ENCODE measurements at regions not wholly inside any gene's neighbourhood (a gene's known extent, or its start where the extent isn't known, plus 50 kb on each side); places are given as distances from the start of the nearest gene placed in this dataset.

DNA sequence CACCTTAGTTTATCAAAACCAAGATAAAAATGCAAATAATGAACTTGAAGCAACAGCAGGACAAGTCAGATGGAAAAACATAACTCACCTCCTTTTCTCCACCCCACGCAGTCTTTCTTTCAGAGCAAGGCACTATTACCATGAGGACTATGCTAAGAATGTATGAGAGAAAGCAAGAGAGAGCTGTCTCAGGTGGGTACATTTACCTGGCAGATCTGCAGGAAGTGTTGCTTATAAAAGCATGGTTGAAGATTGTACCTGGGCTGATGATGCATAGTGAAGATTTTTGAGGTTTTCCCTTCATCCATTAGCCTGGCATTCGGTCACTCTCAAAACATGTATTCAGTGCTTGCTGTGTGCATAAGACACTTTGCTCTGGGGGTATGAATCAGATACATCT, 68.8 kb upstream of the IFNG-AS1 start:
- no peak for DNase-seq
- in situ Hi-C loops (cut with MboI; ENCODE audit: low pct_unique_long_range_greater_than_20kb, low sequenced_read_pairs) = no loop called here

GRCh38 chr12:67921286-67921685, 68.0 kb upstream of the IFNG-AS1 start:
- in situ Hi-C loops (cut with MboI; ENCODE audit: low pct_unique_long_range_greater_than_20kb, low sequenced_read_pairs) = no loop called here
- no peak for DNase-seq

DNA sequence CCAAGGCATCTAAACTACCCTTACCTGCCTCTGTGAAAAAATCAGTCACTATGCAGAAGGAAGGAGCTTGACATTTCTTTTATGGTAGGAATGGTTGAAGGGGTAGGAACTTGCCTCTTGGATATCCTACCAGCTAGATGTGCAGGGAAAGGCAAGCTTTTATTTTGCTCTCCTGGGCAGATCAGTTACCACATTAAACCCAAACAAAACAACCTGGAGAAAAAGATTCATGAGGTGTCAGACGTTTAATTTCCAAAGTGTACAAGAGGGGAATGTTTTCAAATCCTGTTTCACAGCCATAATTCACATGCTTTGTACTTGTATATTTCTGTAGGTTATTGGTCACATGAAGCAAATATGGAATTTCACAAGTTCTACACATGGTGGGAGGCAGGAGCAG, 67.0 kb upstream of the IFNG-AS1 start:
- in situ Hi-C loops (cut with MboI; ENCODE audit: low pct_unique_long_range_greater_than_20kb, low sequenced_read_pairs) = no loop called here

GRCh38 chr12:67925077-67925476, 64.2 kb upstream of the IFNG-AS1 start:
- in situ Hi-C loops (cut with MboI; ENCODE audit: low pct_unique_long_range_greater_than_20kb, low sequenced_read_pairs) = no loop called here
- DNase-seq = no peak

More for the DNA sequence above, 67.0 kb upstream of the IFNG-AS1 start:
- DNase-seq = no peak

GRCh38 chr12:67925552-67925951, 63.7 kb upstream of the IFNG-AS1 start:
- DNase-seq = no peak
- in situ Hi-C loops (cut with MboI; ENCODE audit: low pct_unique_long_range_greater_than_20kb, low sequenced_read_pairs) = no loop called here

DNA sequence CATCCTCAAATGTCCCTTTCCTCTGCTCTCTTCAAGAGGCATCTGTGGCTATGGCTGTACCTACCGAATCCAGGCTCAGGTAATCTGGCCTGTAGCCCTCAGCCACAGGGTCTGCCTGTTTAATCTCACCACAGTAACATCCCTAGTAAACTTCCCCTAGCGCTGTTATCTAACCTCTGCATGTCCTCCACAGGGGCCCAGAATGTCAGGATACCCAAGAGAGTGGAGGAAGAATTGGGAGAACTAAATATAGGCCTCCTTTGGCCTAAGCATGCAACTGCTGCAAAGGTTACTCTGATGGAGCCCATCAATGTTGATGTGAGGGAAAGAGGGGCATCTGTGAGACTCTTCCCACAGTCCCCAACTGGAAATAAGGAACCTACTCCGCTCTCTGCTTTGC, 63.2 kb upstream of the IFNG-AS1 start:
- in situ Hi-C loops (cut with MboI; ENCODE audit: low pct_unique_long_range_greater_than_20kb, low sequenced_read_pairs) = no loop called here
- no peak for DNase-seq

DNA sequence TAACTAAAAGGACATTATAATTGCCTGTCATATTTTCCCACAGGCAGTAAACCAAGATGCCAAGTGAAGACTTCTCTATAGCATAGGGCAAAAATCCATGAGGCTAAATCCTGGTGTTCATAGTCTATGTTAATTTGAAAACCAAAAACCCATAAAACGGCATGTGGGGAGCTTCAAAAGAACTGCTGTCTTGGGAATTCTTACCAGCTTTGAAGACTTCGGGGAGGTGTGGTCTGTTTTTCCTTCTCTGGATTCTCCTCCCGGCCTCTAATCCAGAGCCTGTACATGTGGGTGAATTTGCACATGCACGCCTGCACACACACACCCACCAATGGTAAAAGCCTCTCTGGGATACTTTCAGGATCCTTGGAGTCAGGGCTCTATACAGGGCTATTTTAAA, 61.9 kb upstream of the IFNG-AS1 start:
- in situ Hi-C loops (cut with MboI; ENCODE audit: low pct_unique_long_range_greater_than_20kb, low sequenced_read_pairs) = no loop called here
- DNase-seq = no peak

DNA sequence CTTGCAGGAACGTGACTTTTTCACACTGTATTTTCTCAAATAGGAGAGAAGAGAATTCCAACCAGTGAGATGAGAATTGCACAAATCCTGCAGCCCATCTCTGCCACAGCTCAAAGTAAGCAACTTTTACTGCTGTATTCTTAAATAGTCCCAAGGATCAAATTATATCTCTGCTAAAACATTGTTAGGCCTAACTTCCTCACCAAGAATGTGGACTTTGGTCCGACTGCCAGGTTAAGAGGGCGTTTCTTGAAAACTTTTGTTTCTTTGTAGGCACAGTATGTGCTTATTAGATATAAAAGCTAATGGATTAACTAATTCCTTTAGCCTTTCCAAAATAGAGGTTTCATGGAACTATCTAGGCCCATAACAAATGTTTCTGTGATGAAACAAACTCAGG, 61.4 kb upstream of the IFNG-AS1 start:
- in situ Hi-C loops (cut with MboI; ENCODE audit: low pct_unique_long_range_greater_than_20kb, low sequenced_read_pairs) = no loop called here
- DNase-seq = no peak

DNA sequence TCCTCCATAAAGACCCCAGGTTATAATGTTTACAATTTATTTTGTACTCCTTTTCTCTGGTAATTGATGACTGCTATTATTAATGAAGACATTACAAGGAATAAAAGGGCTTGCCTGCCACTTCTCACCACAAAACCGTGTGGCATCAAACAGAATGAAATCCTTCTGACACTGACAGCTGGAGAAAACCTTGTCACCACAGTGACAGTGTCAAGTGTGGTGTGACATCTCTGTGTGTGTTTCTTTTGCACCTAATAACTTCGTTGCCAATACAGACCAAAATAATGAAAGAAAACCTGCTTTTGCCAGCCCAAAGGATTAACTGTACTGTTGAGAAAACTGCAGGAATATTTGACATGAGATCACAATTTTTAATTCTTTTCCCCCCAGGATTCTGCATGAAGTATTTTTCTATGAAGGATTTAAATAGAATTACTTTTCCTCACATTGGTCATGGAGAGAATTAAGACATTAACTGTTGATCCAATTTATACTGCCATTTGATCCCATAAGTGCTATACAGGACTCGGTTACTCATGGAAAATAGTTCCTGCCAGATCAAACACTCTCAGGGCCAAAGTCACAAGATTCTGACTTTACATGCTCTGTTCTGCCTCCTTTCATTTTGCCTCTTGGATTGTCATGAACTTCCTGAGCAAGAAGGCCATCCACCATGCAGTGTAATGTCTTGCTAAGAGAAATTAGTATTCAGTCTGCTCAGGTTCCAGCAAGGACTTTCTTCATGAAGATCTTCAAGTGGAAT, 60.4 kb upstream of the IFNG-AS1 start:
- DNase-seq = no peak
- in situ Hi-C loops (cut with MboI; ENCODE audit: low pct_unique_long_range_greater_than_20kb, low sequenced_read_pairs) = no loop called here

- no peak for DNase-seq
- in situ Hi-C loops (cut with MboI; ENCODE audit: low pct_unique_long_range_greater_than_20kb, low sequenced_read_pairs) = no loop called here
Measured at GRCh38 chr12:67929384-67929772, 59.9 kb upstream of the IFNG-AS1 start.

GRCh38 chr12:67937822-67938221, 51.4 kb upstream of the IFNG-AS1 start:
- in situ Hi-C loops (cut with MboI; ENCODE audit: low pct_unique_long_range_greater_than_20kb, low sequenced_read_pairs) = no loop called here
- DNase-seq = no peak

Data from KBM-7 (cell line).